Glutamatergic neuron (in vitro differentiated cells): ENCODE measurements at regions not wholly inside any gene's neighbourhood (a gene's known extent, or its start where the extent isn't known, plus 50 kb on each side); places are given as distances from the start of the nearest gene placed in this dataset.

Source experiments
- DNase-seq: peaks from one replicate; pipeline ENCODE4 v3.0.0; 2022
- H3K27ac Mint-ChIP-seq: one replicate; pipeline ENCODE4 v1.8.0; 2020; ENCODE audit warnings: mild to moderate bottlenecking, mixed read lengths, inconsistent platforms; ENCODE audit not compliant: unreplicated experiment
- H3K27me3 Mint-ChIP-seq: one replicate; pipeline ENCODE4 v1.8.0; 2020; ENCODE audit warnings: mild to moderate bottlenecking, moderate library complexity, mixed read lengths, inconsistent platforms; ENCODE audit not compliant: unreplicated experiment
- H3K36me3 Mint-ChIP-seq: one replicate; pipeline ENCODE4 v1.8.0; 2020; ENCODE audit warnings: mild to moderate bottlenecking, mixed read lengths, inconsistent platforms; ENCODE audit not compliant: unreplicated experiment
- H3K4me1 Mint-ChIP-seq: one replicate; pipeline ENCODE4 v1.8.0; 2020; ENCODE audit warnings: mild to moderate bottlenecking, low read depth, mixed read lengths, inconsistent platforms; ENCODE audit not compliant: unreplicated experiment
- H3K4me3 Mint-ChIP-seq: one replicate; pipeline ENCODE4 v1.8.0; 2020; ENCODE audit warnings: mild to moderate bottlenecking, mixed read lengths, inconsistent platforms; ENCODE audit not compliant: unreplicated experiment
- H3K9me3 Mint-ChIP-seq: one replicate; pipeline ENCODE4 v1.8.0; 2020; ENCODE audit warnings: mild to moderate bottlenecking, moderate library complexity, mixed read lengths, inconsistent platforms; ENCODE audit not compliant: unreplicated experiment
- TF ChIP-seq, protein P1 (sequence below): fragments of 200-600 bp; sonication (generic); IDR thresholded peaks from one replicate; pipeline ENCODE4 v1.5.0; 2021; ENCODE audit not compliant: partially characterized antibody, unreplicated experiment

DNA sequence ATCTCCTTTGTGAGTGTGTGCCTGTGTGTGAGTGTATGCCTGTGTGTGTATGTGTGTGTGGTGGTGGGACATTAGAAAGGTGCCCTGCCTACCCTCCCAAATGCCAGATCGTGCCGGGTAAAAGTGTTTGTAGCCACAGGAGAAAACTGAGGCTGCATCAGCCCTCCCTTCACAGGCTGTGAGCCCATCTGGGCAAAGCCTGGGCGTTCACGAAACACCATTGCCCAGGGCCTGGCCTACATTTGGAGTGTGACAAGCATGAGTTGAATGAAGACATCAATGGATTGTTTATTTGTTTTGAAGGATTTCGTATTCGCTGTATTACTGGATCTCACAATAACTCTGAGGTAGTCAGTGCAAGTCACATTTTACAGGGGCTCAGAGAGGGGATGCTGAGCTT, 270.8 kb downstream of the NSG2 start:
- Mint-ChIP-seq H3K36me3 (no peaks in the 10 kb centered on the region), H3K4me3 (no peak overlapping the region), H3K27ac (no peak overlapping the region), H3K4me1 (peaks cover 4% of the 10 kb centered on the region), H3K27me3 (peaks cover 5% of the 10 kb centered on the region), H3K9me3 (peaks cover 3% of the 10 kb centered on the region)
- TF ChIP-seq, protein P1, sequence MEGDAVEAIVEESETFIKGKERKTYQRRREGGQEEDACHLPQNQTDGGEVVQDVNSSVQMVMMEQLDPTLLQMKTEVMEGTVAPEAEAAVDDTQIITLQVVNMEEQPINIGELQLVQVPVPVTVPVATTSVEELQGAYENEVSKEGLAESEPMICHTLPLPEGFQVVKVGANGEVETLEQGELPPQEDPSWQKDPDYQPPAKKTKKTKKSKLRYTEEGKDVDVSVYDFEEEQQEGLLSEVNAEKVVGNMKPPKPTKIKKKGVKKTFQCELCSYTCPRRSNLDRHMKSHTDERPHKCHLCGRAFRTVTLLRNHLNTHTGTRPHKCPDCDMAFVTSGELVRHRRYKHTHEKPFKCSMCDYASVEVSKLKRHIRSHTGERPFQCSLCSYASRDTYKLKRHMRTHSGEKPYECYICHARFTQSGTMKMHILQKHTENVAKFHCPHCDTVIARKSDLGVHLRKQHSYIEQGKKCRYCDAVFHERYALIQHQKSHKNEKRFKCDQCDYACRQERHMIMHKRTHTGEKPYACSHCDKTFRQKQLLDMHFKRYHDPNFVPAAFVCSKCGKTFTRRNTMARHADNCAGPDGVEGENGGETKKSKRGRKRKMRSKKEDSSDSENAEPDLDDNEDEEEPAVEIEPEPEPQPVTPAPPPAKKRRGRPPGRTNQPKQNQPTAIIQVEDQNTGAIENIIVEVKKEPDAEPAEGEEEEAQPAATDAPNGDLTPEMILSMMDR = no peak
- DNase-seq = no peak

DNA sequence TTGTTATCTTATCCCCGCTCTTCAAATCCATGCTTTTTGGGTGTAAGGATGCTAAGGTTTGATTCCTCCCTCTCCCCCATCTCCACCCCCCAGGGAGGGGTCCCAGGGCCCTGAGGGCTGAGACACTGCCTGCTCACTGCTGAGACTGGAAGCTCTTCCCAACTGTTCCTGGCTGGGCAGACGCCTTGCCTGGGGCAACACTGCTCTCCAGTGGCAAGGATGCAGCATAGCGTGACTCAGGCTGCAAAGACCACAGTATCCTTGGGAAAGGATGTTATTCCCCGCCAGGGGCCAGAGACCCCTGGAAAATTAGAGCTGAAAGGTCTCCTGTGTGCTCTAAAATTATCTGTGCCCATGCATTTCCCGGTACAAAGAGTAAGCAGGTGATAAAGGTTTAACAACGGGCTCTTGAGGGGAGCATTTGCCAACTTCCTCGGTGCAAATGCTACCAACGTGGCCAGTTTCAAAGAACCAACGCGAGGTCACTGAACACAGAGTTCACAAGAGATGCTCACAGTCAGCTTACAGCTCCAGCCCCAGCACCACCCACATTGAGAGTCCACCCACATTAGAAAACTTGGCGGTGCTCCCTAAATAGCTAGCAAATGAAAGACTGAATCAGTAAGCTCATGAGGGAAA, 271.9 kb downstream of the NSG2 start:
- Mint-ChIP-seq H3K4me1 (peaks cover 4% of the 10 kb centered on the region), H3K4me3 (no peak overlapping the region), H3K9me3 (peaks cover 3% of the 10 kb centered on the region), H3K27me3 (peaks cover 8% of the 10 kb centered on the region), H3K36me3 (no peaks in the 10 kb centered on the region), H3K27ac (no peak overlapping the region)
- TF ChIP-seq, protein P1 = peak; percentile 69
- DNase-seq = peak; percentile 81

DNA sequence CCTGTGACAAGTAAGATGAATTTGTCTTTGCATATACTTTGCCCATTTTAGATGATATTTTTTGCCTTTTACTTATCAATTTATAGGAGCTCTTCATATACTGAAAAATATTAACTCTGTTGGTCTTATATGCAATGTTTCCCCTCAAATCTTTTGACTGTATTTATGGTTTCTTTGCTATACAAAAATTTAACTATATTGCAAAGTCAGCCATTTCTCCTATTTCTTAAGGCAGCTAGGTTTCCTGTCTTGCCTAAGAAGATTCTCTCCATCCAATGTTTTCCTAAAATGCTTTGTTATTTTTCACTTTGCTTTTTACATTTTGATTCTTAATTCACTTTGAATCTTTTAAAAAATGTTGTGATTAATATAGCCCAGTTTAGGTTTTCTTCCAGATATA, 273.1 kb downstream of the NSG2 start:
- DNase-seq = no peak
- no peaks in the 10 kb centered on the region for H3K4me1 Mint-ChIP-seq
- TF ChIP-seq, protein P1 = no peak
- H3K36me3 Mint-ChIP-seq = no peaks in the 10 kb centered on the region
- peaks cover 5% of the 10 kb centered on the region for H3K27me3 Mint-ChIP-seq
- H3K4me3 Mint-ChIP-seq = no peak overlapping the region
- peaks cover 2% of the 10 kb centered on the region for H3K9me3 Mint-ChIP-seq
- no peak overlapping the region for H3K27ac Mint-ChIP-seq

- no peak for DNase-seq
- peaks cover 5% of the 10 kb centered on the region for H3K27me3 Mint-ChIP-seq
- TF ChIP-seq, protein P1 = no peak
- no peaks in the 10 kb centered on the region for H3K36me3 Mint-ChIP-seq
- peaks cover 2% of the 10 kb centered on the region for H3K9me3 Mint-ChIP-seq
- H3K4me3 Mint-ChIP-seq = no peak overlapping the region
- H3K4me1 Mint-ChIP-seq = no peaks in the 10 kb centered on the region
- no peak overlapping the region for H3K27ac Mint-ChIP-seq
Measured at GRCh38 chr5:174319551-174319950, 274.0 kb downstream of the NSG2 start.

DNA sequence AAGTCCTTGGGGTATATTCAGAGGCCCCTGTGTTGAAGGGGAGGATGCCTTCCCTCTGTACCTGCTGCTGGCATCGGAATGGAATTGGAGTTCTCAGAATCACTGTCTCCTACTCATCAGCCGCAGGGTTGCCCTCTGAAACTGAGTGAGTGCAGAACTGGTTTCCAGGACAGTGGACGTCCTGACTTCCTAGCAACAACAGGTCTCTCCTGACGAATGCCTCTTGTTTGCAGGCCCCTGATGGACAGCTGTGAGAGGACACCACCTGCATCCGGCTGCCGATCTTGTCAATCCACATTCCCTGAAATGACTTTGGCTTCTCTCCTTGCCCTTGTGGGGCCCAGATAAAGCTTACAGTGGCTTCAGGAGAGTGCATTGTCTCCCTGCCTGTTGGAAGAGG, 274.5 kb downstream of the NSG2 start:
- H3K9me3 Mint-ChIP-seq = peaks cover 2% of the 10 kb centered on the region
- no peak for DNase-seq
- TF ChIP-seq, protein P1 = no peak
- H3K27ac Mint-ChIP-seq = no peak overlapping the region
- no peak overlapping the region for H3K4me3 Mint-ChIP-seq
- no peaks in the 10 kb centered on the region for H3K36me3 Mint-ChIP-seq
- H3K4me1 Mint-ChIP-seq = no peaks in the 10 kb centered on the region
- H3K27me3 Mint-ChIP-seq = peaks cover 5% of the 10 kb centered on the region
